ENCODE measurements at regions not wholly inside any gene's neighbourhood (a gene's known extent, or its start where the extent isn't known, plus 50 kb on each side); places are given as distances from the start of the nearest gene placed in this dataset.

DNA sequence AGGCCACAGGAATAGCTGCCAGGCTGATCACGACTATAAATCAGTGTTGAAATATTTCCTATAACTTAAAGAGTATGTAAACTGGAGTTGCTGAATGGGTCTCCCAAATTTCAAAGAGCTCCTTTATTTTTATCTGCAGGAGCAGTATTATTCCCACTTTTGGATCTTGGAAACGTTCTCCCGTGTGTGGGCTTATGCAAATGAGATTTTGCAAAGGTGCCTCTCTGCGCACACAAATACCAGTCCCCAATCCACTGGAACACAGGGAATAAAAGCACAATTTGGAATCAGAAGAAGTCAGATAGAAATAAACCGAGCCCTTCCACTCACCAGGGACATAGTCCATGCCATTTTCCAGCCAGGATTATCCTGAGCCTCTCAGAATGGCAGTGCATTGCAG is 350.2 kb upstream of the CELF2 start:
- TF ChIP-seq GATA2 (IDR thresholded peaks at IDR 0.05; ENCODE audit: low read depth, low read length) (no peak), GATA3 (IDR thresholded peaks at IDR 0.05; ENCODE audit: low read depth, low read length) (no peak)

Measured in SH-SY5Y (cell line).